NCI-H774 (cell line): ENCODE measurements at regions not wholly inside any gene's neighbourhood (a gene's known extent, or its start where the extent isn't known, plus 50 kb on each side); places are given as distances from the start of the nearest gene placed in this dataset.
A peak's percentile ranks its signal among the peaks of the same experiment; 100 is the strongest.
"Not testable (repeated sequence)": the region's sequence is repeated elsewhere in the genome, so short reads cannot be mapped to it uniquely, and the experiment has no call there.

Experiments used
- DNase-seq: peaks from one replicate; lab custom pipeline; 2025; lab: John Stamatoyannopoulos, UW

GRCh38 chr5:154620411-154620810 lies 134.8 kb upstream of the LARP1 start:
- no peak for DNase-seq

DNA sequence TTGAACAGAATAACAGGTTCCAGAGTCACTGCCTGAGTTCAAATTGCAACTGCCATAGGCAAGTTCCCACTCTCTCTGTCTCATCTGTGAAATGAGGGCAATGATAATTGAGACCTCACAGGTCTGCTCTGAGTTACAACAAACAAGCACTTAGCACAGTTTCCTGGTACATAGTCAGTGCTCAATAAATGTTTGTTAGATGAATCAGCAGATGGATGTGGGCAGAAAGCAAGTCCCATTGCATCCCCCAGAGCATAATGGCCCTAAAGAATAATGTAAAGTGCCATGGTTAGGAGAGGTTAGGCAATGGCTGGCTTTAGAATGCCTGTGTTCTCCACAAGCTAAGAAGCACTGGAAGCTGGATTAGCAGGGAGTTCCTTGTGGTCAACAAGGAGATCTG lies 136.5 kb upstream of the LARP1 start:
- DNase-seq, result no peak

- DNase-seq, result no peak
Measured at GRCh38 chr5:154614595-154614994, 136.6 kb upstream of the HAND1 start.

DNA sequence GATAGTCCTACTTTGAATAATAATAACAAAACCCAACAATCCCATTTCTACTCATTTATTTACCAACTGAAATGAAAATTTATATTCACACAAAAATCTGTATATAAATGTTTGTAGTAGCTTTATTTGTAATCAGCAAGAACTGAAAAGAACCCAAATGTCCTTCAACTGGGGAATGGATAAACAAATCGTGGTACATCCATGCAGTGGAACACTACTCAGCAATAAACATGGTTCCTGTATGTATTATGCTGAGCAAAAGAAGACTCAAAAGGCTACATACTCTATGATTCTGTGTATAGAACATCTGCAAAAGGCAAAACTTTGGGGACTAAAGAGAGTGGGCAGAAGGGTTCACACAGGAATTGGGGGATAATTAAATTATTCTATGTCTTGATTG lies 136.1 kb upstream of the HAND1 start:
- DNase-seq, result no peak

GRCh38 chr5:154612666-154613065 lies 134.6 kb upstream of the HAND1 start:
- DNase-seq, result no peak

GRCh38 chr5:154611341-154611767 lies 133.3 kb upstream of the HAND1 start:
- DNase-seq, result no peak

- DNase-seq, result peak; percentile 55
Measured at GRCh38 chr5:154610321-154611154, 132.5 kb upstream of the HAND1 start.

GRCh38 chr5:154609251-154609650 lies 131.2 kb upstream of the HAND1 start:
- DNase-seq, result no peak

GRCh38 chr5:154608531-154609011 lies 130.5 kb upstream of the HAND1 start:
- no peak for DNase-seq

DNA sequence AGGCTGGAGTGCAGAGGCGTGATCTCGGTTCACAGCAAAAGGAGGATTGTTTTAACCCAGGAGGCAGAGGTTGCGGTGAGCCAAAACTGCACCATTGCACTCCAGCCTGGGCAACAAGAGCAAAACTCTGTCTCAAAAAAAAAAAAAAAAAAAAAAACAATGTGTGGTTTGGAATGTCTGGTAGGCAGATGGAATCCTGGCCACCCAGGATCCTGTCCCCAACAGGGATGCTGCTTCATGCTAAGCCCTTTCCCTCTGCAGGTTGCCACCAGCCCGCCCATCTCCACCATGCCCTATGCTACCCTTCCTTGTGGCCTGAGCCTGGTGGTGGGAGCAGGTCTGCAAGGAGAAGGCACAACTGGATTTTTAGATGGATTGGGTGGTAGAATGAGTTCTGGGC lies 129.7 kb upstream of the HAND1 start:
- DNase-seq, result no peak

DNA sequence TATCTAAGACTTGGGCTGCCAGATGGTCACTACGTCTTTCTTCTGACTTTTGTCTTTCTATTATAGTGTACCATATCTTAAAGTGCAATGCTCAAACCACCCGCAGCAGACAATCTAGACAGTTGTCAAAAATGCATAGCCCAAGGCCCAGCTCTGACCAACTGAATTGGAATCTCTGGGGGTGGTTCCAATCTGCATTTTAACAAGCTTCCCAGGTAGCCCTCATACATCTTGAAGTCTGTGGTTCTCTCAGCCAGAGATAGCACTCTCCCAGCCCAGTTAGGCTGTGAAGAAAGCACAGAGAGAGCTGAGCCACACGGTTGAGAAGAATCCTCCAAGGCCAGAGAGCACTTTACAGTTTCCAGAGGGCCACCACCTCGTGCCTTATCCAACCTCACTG lies 128.2 kb upstream of the HAND1 start:
- no peak for DNase-seq

GRCh38 chr5:154603953-154604679 lies 126.1 kb upstream of the HAND1 start:
- DNase-seq, result no peak

DNA sequence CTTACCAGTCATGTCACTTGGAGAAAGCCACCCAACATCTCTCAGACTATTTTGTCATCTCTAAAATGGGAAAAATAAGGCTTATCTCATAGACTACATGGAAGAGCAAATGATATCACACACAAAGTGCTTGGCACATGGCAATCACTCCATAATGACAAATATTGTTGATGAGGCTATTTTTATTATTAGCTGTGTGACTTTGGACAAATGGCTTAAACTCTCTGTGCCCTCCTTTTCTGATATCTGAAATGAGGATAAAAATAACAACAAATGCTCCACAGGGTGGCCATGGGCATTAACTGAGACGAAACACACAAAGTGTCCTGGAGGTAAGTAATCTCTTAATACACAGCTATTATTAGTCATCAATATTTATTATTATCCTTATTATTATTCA lies 125.5 kb upstream of the HAND1 start:
- DNase-seq, result no peak

GRCh38 chr5:154603011-154603410 lies 125.0 kb upstream of the HAND1 start:
- no peak for DNase-seq

- DNase-seq, result no peak
Measured at GRCh38 chr5:154601014-154601413, 123.0 kb upstream of the HAND1 start.

DNA sequence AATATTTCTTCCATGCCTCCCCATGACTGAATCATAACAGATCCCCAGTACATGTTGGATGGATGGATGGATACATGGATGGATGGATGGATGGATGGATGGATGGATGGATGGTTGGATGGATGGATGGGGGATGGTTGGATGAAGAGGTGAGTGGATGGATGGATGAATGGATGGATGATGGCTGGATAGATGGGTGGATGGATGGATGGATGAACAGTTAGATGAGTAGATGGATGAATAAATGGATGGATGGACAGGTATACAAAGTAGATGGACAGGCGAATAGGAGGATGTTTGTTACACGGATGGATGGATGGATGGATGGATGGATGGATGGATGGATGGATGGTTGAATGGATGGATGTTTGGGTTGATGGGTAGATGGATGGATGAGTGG lies 120.0 kb upstream of the HAND1 start:
- DNase-seq, result no peak

DNA sequence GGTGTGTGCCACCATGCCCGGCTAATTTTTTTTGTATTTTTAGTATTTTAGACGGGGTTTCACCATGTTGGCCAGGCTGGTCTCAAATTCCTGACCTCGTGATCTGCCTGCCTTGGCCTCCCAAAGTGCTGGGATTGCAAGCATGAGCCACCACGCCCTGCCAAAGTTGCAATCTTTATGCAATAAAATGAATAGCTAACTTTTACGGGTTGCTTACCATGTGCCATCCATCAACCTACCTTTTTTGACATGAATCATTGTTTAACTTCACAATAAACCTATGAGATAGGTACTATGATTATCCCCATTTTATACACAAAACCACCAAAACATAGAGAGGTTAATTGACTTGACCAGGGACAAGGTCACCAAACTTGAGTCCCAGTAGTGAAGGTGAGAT lies 118.8 kb upstream of the HAND1 start:
- DNase-seq, result not testable (repeated sequence)

DNA sequence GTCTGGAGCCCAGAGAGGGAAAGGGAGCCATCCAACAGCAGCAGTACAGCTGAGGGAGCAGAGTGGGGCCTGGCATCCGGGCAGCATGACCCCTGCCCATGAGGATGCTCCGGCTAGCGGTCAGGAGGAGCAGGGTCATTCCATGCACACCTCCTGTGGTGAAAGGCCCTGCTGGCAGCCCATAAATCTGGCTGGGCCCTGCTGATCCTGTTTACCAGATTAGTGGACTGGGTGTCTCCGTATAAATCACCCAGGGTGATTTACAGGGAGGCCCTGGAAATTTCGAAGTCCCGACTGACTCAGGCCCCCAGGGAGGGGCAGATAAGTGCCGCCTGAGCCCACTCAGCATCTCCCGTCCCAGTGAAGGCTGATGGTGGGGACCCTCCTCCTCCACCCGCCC lies 117.6 kb upstream of the HAND1 start:
- no peak for DNase-seq

DNA sequence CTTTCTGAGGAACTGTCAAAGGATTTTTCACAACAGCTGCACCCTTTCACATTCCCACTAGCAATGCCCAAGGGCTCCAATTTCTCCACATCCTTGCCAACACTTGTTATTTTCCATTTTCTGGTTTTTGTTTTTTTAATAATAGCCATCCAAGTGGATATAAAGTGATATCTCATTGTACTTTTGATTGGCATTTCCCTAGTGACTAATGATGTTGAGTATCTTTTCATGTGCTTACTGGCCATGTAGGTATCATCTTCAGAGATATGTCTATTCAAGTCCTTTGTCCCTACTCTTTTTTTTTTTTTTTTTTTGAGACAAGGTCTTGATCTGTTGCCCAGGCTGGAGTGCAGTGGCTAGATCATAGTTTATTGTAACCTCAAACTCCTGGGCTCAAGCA lies 115.8 kb upstream of the HAND1 start:
- DNase-seq, result no peak

- no peak for DNase-seq
Measured at GRCh38 chr5:154593071-154593470, 115.0 kb upstream of the HAND1 start.

DNA sequence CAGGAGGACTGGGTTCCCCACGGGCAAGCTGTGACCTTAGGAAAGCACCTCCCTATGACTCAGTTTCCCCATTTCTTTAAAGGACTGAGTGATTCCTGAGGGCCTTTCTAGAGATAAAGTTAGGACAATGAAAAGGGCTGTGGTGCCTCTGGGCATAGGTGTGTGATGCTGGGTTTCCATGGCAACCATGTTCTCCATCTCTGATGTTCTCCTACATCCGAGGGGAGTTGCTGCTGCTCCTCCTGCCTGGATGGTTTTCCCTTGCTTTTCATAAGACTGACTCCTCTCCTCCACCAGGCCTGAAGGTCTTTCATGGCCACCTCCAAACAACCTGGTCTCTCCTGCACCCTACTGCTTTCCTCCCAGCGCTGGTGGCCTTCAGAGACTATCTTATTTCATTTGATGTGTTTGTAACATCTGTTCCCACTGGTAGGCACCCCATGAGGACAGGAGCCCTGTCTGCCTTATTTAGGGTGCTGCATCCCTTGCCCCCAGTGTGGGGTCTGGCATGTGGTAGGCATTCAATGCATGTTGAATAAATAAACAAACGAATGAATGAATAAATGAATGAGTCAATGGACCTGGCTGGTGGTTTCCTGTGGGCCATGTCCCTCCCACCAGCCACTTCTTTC lies 112.2 kb upstream of the HAND1 start:
- DNase-seq, result no peak

DNA sequence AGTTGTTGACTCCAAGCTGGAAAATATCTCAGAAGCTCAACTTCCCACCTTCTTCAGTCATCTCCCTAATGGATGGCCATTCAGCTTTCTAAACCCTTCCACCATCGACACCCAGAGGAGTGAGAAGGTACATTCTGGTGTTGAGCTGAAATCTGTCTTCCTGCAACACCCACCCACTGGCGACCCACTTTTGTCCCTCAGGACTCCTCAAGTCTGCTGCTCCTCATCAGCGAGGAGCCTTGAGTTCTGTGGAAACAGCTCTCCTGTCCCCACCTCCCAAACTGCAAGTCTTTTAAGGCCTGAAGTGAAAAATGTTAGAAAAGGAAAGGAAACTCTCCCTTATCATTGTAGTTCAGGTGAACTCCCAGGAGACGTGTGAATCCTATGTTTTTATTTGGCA lies 111.5 kb upstream of the HAND1 start:
- no peak for DNase-seq
